Heart left ventricle (tissue), 13 donors: ENCODE measurements at regions not wholly inside any gene's neighbourhood (a gene's known extent, or its start where the extent isn't known, plus 50 kb on each side); places are given as distances from the start of the nearest gene placed in this dataset.

ENCODE experiments used
- CTCF ChIP-seq, 12 donors: fragments of 200-600 bp; sonication (generic) in 4 of 12; IDR thresholded peaks; one replicate each; pipeline versions ENCODE4 v1.5.0 to v1.8.0; 2018 to 2022; ENCODE audit warnings: antibody characterized with exemption in 12 of 12, mild to moderate bottlenecking in 5 of 12
- POLR2A ChIP-seq, 2 donors: fragments of 450-650 bp; IDR thresholded peaks; one replicate each; pipeline ENCODE4 v1.6.1; 2017; ENCODE audit warnings: antibody characterized with exemption in 2 of 2, mild to moderate bottlenecking in 2 of 2, moderate library complexity in 2 of 2
- donor health status: ischemic (EF 13 %, LVEDD 7.1; RV severe dilation, severe dysfunction).
- donor health status: DM: no; HTN: yes; CAD: no.
- donor health status: DM: no; HTN: no; CAD: no.
- donor health status: ischemic (EF 25% LVEDD 6.9; RV normal size, moderate dysfunction).
- donor health status: ischemic (EF 25% LVEDD 5.7; RV mildly dilated, moderate dysfunction).
- donor health status: ischemic (EF 35%, LVEDD 5.7; RV mildly dilated, moderate dysfunction).
- donor health status: nonischemic (EF 11% LVEDD 7.7; RV severe dilation, severe dysfunction).
- donor health status: DM: yes; HTN: yes; CAD: no.
- donor health status: PGD.
- donor health status: ischemic (EF 29% LVEDD 5.4; RV normal size, mild dysfunction).
- donor health status: nonischemic (EF 23%, LVEDD 6.1; RV moderate dilation, normal function).

GRCh38 chr1:238458899-238459298, 568.2 kb upstream of the ZP4 start:
- TF ChIP-seq CTCF (IDR thresholded peaks at IDR 0.05), result no peak
- no peak for TF ChIP-seq POLR2A (IDR thresholded peaks at IDR 0.05)
